PC-9 (cell line): ENCODE measurements at regions not wholly inside any gene's neighbourhood (a gene's known extent, or its start where the extent isn't known, plus 50 kb on each side); places are given as distances from the start of the nearest gene placed in this dataset.

Experiments used
- BruUV-seq: library from RNA; stranded (reverse); fragments of 400-500 nt; replicated peaks from 2 replicates; lab custom pipeline; 2021; lab: Mats Ljungman, UMichigan
- CTCF ChIA-PET: fragments of 300-600 bp; sonication (Branson Sonifier 250); formaldehyde crosslinking; loops from one replicate; lab custom pipeline; 2022; ENCODE audit warnings: antibody characterized with exemption; lab: Charles Lee
- POLR2A ChIA-PET: fragments of 300-600 bp; sonication (Branson Sonifier 250); formaldehyde crosslinking; loops from one replicate; lab custom pipeline; 2022; ENCODE audit warnings: antibody characterized with exemption; ENCODE audit not compliant: unreplicated experiment; lab: Charles Lee
- DNase-seq, 2 experiments: peaks; one replicate each; pipeline versions ENCODE4 v3.0.0 to v3.0.0-alpha.2; 2015 to 2022; ENCODE audit warnings: mixed read lengths in 1 of 2
- H2AFZ ChIP-seq: fragments of 200-600 bp; sonication (generic); 2 replicates; pipeline ENCODE4 v1.8.1; 2017; ENCODE audit warnings: antibody characterized with exemption
- H3F3A ChIP-seq: fragments of 200-600 bp; sonication (generic); 2 replicates; pipeline ENCODE4 v1.8.1; 2017; ENCODE audit warnings: antibody characterized with exemption, mild to moderate bottlenecking, low read depth; ENCODE audit not compliant: insufficient read depth
- H3K27ac ChIP-seq: fragments of 200-600 bp; sonication (generic); 2 replicates; pipeline ENCODE4 v1.6.1; 2016; ENCODE audit warnings: mixed run types
- H3K27me3 ChIP-seq: fragments of 200-600 bp; sonication (generic); 2 replicates; pipeline ENCODE4 v1.6.1; 2016; ENCODE audit warnings: low read depth, mixed run types; ENCODE audit not compliant: insufficient read depth
- H3K36me3 ChIP-seq: fragments of 200-600 bp; sonication (generic); 2 replicates; pipeline ENCODE4 v1.6.1; 2016; ENCODE audit warnings: low read depth, mixed run types
- H3K4me1 ChIP-seq: fragments of 200-600 bp; sonication (generic); replicated peaks from 2 replicates; pipeline ENCODE4 v1.6.1; 2016; ENCODE audit warnings: mixed run types; ENCODE audit not compliant: insufficient read depth
- H3K4me2 ChIP-seq: fragments of 200-600 bp; sonication (generic); 2 replicates; pipeline ENCODE4 v1.6.1; 2017; ENCODE audit warnings: mixed run types
- H3K4me3 ChIP-seq: fragments of 200-600 bp; sonication (generic); 2 replicates; pipeline ENCODE4 v1.6.1; 2016; ENCODE audit warnings: mixed run types
- H3K79me2 ChIP-seq: fragments of 200-600 bp; sonication (generic); 2 replicates; pipeline ENCODE4 v1.6.1; 2017; ENCODE audit warnings: low read depth, mixed run types
- H3K9me2 ChIP-seq: fragments of 200-600 bp; sonication (generic); 2 replicates; pipeline ENCODE4 v1.8.1; 2017; ENCODE audit warnings: mild to moderate bottlenecking; ENCODE audit not compliant: insufficient read depth
- H3K9me3 ChIP-seq: fragments of 200-600 bp; sonication (generic); 2 replicates; pipeline ENCODE4 v1.8.1; 2016; ENCODE audit warnings: low read depth; ENCODE audit not compliant: insufficient read depth
- H4K20me1 ChIP-seq: fragments of 200-600 bp; sonication (generic); 2 replicates; pipeline ENCODE4 v1.8.1; 2017; ENCODE audit not compliant: insufficient read depth
- CTCF ChIP-seq: fragments of 200-600 bp; sonication (generic); conservative IDR thresholded peaks from 2 replicates; pipeline ENCODE4 v1.6.1; 2017; ENCODE audit warnings: mixed run types, antibody characterized with exemption, mild to moderate bottlenecking, moderate library complexity
- EZH2 ChIP-seq: fragments of 200-600 bp; sonication (generic); IDR thresholded peaks from 2 replicates; pipeline ENCODE4 v1.8.0; 2017; ENCODE audit warnings: antibody characterized with exemption, low read depth
- intact Hi-C: fragments of 100-400 bp; cut with micrococcal nuclease; formaldehyde crosslinking; loops from one replicate; pipeline ENCODE4 v1.10.0; 2022; ENCODE audit not compliant: unreplicated experiment

GRCh38 chr11:39777035-39777434, 1682.4 kb downstream of the LRRC4C start:
- Histone ChIP-seq H4K20me1 (no peaks in the 10 kb centered on the region), H3K9me2 (no peaks in the 10 kb centered on the region), H3K4me1 (no peaks in the 10 kb centered on the region), H3K4me2 (no peak overlapping the region), H3F3A (no peaks in the 10 kb centered on the region), H3K27me3 (no peaks in the 10 kb centered on the region), H3K4me3 (no peak overlapping the region), H3K27ac (no peak overlapping the region), H3K79me2 (no peaks in the 10 kb centered on the region), H2AFZ (no peak overlapping the region), H3K9me3 (no peaks in the 10 kb centered on the region), H3K36me3 (no peaks in the 10 kb centered on the region)
- ChIA-PET CTCF (no interaction called here), POLR2A (no interaction called here)
- intact Hi-C loops: no loop called here
- no peak for DNase-seq
- no TSS peak for BruUV-seq
- no peak for TF ChIP-seq EZH2
- TF ChIP-seq CTCF: no peak

GRCh38 chr11:39772525-39773137, 1686.8 kb downstream of the LRRC4C start:
- H3K27me3 ChIP-seq: no peaks in the 10 kb centered on the region
- H3F3A ChIP-seq: no peaks in the 10 kb centered on the region
- ChIA-PET CTCF (no interaction called here), POLR2A (no interaction called here)
- H3K36me3 ChIP-seq: no peaks in the 10 kb centered on the region
- no peak for TF ChIP-seq EZH2
- TF ChIP-seq CTCF: no peak
- intact Hi-C loops: no loop called here
- H3K9me3 ChIP-seq: no peaks in the 10 kb centered on the region
- H3K4me1 ChIP-seq: no peaks in the 10 kb centered on the region
- no peaks in the 10 kb centered on the region; the same call in 1 of the 2 replicates for H4K20me1 ChIP-seq
- no peak overlapping the region for H3K4me2 ChIP-seq
- H3K4me3 ChIP-seq: no peak overlapping the region
- no TSS peak for BruUV-seq
- no peaks in the 10 kb centered on the region for H3K9me2 ChIP-seq
- H2AFZ ChIP-seq: no peak overlapping the region
- H3K79me2 ChIP-seq: no peaks in the 10 kb centered on the region
- H3K27ac ChIP-seq: no peak overlapping the region
- DNase-seq: no peak

GRCh38 chr11:39768214-39768613, 1691.2 kb downstream of the LRRC4C start:
- H4K20me1 ChIP-seq: no peaks in the 10 kb centered on the region; the same call in 1 of the 2 replicates
- no peaks in the 10 kb centered on the region for H3F3A ChIP-seq
- TF ChIP-seq CTCF (no peak), EZH2 (no peak)
- H3K27ac ChIP-seq: no peak overlapping the region
- no peaks in the 10 kb centered on the region for H3K9me3 ChIP-seq
- no peak for DNase-seq
- ChIA-PET CTCF (no interaction called here), POLR2A (no interaction called here)
- intact Hi-C loops: no loop called here
- no peaks in the 10 kb centered on the region for H3K27me3 ChIP-seq
- no peak overlapping the region for H3K4me3 ChIP-seq
- H2AFZ ChIP-seq: no peak overlapping the region
- no peaks in the 10 kb centered on the region for H3K9me2 ChIP-seq
- no peaks in the 10 kb centered on the region for H3K79me2 ChIP-seq
- no peaks in the 10 kb centered on the region for H3K4me1 ChIP-seq
- no TSS peak for BruUV-seq
- no peak overlapping the region for H3K4me2 ChIP-seq
- H3K36me3 ChIP-seq: no peaks in the 10 kb centered on the region
